Epidermal melanocyte (primary cell): ENCODE measurements at regions not wholly inside any gene's neighbourhood (a gene's known extent, or its start where the extent isn't known, plus 50 kb on each side); places are given as distances from the start of the nearest gene placed in this dataset.
"Not testable (repeated sequence)": the region's sequence is repeated elsewhere in the genome, so short reads cannot be mapped to it uniquely, and the experiment has no call there.

ENCODE experiments used
- DNase-seq: peaks from one replicate; pipeline ENCODE4 v3.0.0; 2011; ENCODE audit warnings: low spot score; ENCODE audit not compliant: insufficient read length

- DNase-seq, result no peak
Observed at GRCh38 chr17:72446118-72446517, 325.3 kb downstream of the SOX9 start.

- no peak for DNase-seq
Observed at GRCh38 chr17:72446525-72447250, 325.9 kb downstream of the SOX9 start.

GRCh38 chr17:72447251-72447640, 326.4 kb downstream of the SOX9 start:
- DNase-seq, result no peak

- DNase-seq, result no peak
Observed at GRCh38 chr17:72448019-72448418, 327.2 kb downstream of the SOX9 start.

- no peak for DNase-seq
Observed at GRCh38 chr17:72452286-72453173, 331.7 kb downstream of the SOX9 start.

- no peak for DNase-seq
Observed at GRCh38 chr17:72454342-72454741, 333.5 kb downstream of the SOX9 start.

- no peak for DNase-seq
Observed at GRCh38 chr17:72455562-72455961, 334.7 kb downstream of the SOX9 start.

- DNase-seq, result no peak
Observed at GRCh38 chr17:72456075-72456474, 335.3 kb downstream of the SOX9 start.

GRCh38 chr17:72457712-72458111, 336.9 kb downstream of the SOX9 start:
- no peak for DNase-seq

GRCh38 chr17:72458301-72458700, 337.5 kb downstream of the SOX9 start:
- DNase-seq, result no peak

- DNase-seq, result no peak
Observed at GRCh38 chr17:72460711-72461110, 339.9 kb downstream of the SOX9 start.

- DNase-seq, result no peak
Observed at GRCh38 chr17:72461757-72462156, 340.9 kb downstream of the SOX9 start.

- DNase-seq, result no peak
Observed at GRCh38 chr17:72462407-72462806, 341.6 kb downstream of the SOX9 start.

GRCh38 chr17:72462814-72463213, 342.0 kb downstream of the SOX9 start:
- no peak for DNase-seq

- DNase-seq, result no peak
Observed at GRCh38 chr17:72463287-72464102, 342.7 kb downstream of the SOX9 start.

GRCh38 chr17:72464221-72464620, 343.4 kb downstream of the SOX9 start:
- not testable (repeated sequence) for DNase-seq

GRCh38 chr17:72465191-72466024, 344.6 kb downstream of the SOX9 start:
- DNase-seq, result no peak

- no peak for DNase-seq
Observed at GRCh38 chr17:72466199-72466598, 345.4 kb downstream of the SOX9 start.

GRCh38 chr17:72466606-72467005, 345.8 kb downstream of the SOX9 start:
- no peak for DNase-seq

- peak; percentile 48 for DNase-seq
Observed at GRCh38 chr17:72467841-72468653, 347.2 kb downstream of the SOX9 start.
